ENCODE measurements at regions not wholly inside any gene's neighbourhood (a gene's known extent, or its start where the extent isn't known, plus 50 kb on each side); places are given as distances from the start of the nearest gene placed in this dataset.

DNA sequence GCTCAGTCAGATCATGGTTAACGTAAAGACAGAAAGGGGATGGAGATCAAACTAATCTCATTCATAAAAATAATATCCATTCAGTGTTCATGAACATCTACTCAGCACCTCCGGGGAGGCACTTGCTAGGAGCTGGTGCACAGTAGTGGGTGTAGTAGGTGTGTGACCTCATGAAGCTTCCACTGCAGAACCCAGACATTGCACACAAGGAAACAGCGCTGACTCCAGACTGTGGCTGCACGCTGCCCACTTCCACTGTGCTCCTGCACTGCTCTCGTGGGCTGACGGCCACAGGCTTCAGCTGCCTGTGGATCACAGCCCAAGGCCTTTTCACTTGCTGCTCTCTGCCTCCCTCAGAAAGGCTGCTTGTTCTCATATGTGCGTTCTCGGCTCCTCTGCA, 214.4 kb upstream of the ZNF507 start:
- TF ChIP-seq, protein P1, sequence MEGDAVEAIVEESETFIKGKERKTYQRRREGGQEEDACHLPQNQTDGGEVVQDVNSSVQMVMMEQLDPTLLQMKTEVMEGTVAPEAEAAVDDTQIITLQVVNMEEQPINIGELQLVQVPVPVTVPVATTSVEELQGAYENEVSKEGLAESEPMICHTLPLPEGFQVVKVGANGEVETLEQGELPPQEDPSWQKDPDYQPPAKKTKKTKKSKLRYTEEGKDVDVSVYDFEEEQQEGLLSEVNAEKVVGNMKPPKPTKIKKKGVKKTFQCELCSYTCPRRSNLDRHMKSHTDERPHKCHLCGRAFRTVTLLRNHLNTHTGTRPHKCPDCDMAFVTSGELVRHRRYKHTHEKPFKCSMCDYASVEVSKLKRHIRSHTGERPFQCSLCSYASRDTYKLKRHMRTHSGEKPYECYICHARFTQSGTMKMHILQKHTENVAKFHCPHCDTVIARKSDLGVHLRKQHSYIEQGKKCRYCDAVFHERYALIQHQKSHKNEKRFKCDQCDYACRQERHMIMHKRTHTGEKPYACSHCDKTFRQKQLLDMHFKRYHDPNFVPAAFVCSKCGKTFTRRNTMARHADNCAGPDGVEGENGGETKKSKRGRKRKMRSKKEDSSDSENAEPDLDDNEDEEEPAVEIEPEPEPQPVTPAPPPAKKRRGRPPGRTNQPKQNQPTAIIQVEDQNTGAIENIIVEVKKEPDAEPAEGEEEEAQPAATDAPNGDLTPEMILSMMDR (IDR thresholded peaks at IDR 0.05; ENCODE audit: poor library complexity) = no peak
- TF ChIP-seq EZH2phosphoT487 (IDR thresholded peaks at IDR 0.05; ENCODE audit: low read depth, severe bottlenecking, unreplicated experiment) (no peak), EZH2 (IDR thresholded peaks at IDR 0.05; ENCODE audit: borderline replicate concordance) (no peak)
